Spleen (tissue), 11 donors: ENCODE measurements at regions not wholly inside any gene's neighbourhood (a gene's known extent, or its start where the extent isn't known, plus 50 kb on each side); places are given as distances from the start of the nearest gene placed in this dataset.

Experiments
- DNase-seq: peaks from one replicate; pipeline ENCODE4 v3.0.0-alpha.2; 2020
- H3K27ac ChIP-seq, 8 donors: fragments of 200-600 bp; sonication (generic) in 7 of 8; 1 replicate in 4 of 8; 2 replicates in 4 of 8; pipeline versions ENCODE4 v1.5.0 to v1.8.0; 2016 to 2021; ENCODE audit warnings: inconsistent platforms in 4 of 8, mild to moderate bottlenecking in 4 of 8, moderate library complexity in 1 of 8
- H3K27me3 ChIP-seq, 7 donors: fragments of 200-600 bp; sonication (generic) in 6 of 7; replicated peaks in 1 of 7; 1 replicate in 4 of 7; 2 replicates in 3 of 7; pipeline versions ENCODE4 v1.5.0 to v1.8.0; 2016 to 2021; ENCODE audit warnings: inconsistent platforms in 3 of 7, mild to moderate bottlenecking in 1 of 7
- H3K36me3 ChIP-seq, 6 donors: fragments of 200-600 bp; sonication (generic) in 5 of 6; 1 replicate in 4 of 6; 2 replicates in 2 of 6; pipeline versions ENCODE4 v1.5.0 to v1.8.0; 2016 to 2021; ENCODE audit warnings: inconsistent platforms in 2 of 6
- H3K4me1 ChIP-seq, 6 donors: fragments of 200-600 bp; sonication (generic) in 5 of 6; 1 replicate in 3 of 6; 2 replicates in 3 of 6; pipeline versions ENCODE4 v1.5.0 to v1.8.0; 2016 to 2021; ENCODE audit warnings: inconsistent platforms in 3 of 6
- H3K4me3 ChIP-seq, 8 donors: fragments of 200-600 bp; sonication (generic) in 7 of 8; 1 replicate in 4 of 8; 2 replicates in 4 of 8; pipeline versions ENCODE4 v1.5.0 to v1.8.0; 2016 to 2021; ENCODE audit warnings: inconsistent platforms in 4 of 8, mild to moderate bottlenecking in 4 of 8, moderate library complexity in 2 of 8
- H3K9me3 ChIP-seq, 8 donors: fragments of 200-600 bp; sonication (generic) in 7 of 8; 1 replicate in 4 of 8; 2 replicates in 4 of 8; pipeline versions ENCODE4 v1.5.0 to v1.8.0; 2016 to 2021; ENCODE audit warnings: inconsistent platforms in 4 of 8
- POLR2A ChIP-seq, 3 donors: fragments of 450-650 bp; IDR thresholded peaks; one replicate each; pipeline ENCODE4 v1.5.1; 2017; ENCODE audit warnings: antibody characterized with exemption in 3 of 3, mild to moderate bottlenecking in 1 of 3
- POLR2AphosphoS5 ChIP-seq, 3 donors: sonication (generic); formaldehyde crosslinking; IDR thresholded peaks; one replicate each; pipeline ENCODE4 v1.5.1; 2017; ENCODE audit warnings: antibody characterized with exemption in 3 of 3
- WGBS, 5 donors: extraction: QIAGEN DNeasy Blood & Tissue Kit in 3 of 5; methylation state at CpG; one replicate each; pipeline versions ENCODE4 v1.1.5 to v1.1.7; 2013 to 2018; 5-methylcytosine and 5-hydroxymethylcytosine counted together
- intact Hi-C: fragments of 100-400 bp; cut with DNase I; formaldehyde crosslinking; loops from one replicate; pipeline ENCODE4 v1.15.0; 2023; ENCODE audit warnings: low total_unique reads
- TF ChIP-seq, protein P1 (sequence below), 11 experiments: fragments of 200-600 bp in 7 of 11; fragments of 450-650 bp in 4 of 11; sonication (generic) in 4 of 11; IDR thresholded peaks in 8 of 11; conservative IDR thresholded peaks in 3 of 11; 1 replicate in 7 of 11; 2 replicates in 4 of 11; pipeline versions ENCODE4 v1.4.0 to v1.8.0; 2016 to 2021; ENCODE audit warnings: antibody characterized with exemption in 11 of 11, inconsistent platforms in 4 of 11, mild to moderate bottlenecking in 1 of 11
- donor health status: healthy with polysubstance abuse.
- donor health status: DM: no; HTN: no; CAD: no; lungs with moderate emphysema.
- donor health status: DM: no; HTN: no; CAD: no.
- donor health status: Bipolar disorder and iron deficiency.
- donor health status: healthy.
- donor health status: DM: no; HTN: no; CAD: no.
- donor health status: DM: yes; HTN: yes; CAD: no.

GRCh38 chr1:10852486-10852885, 56.0 kb upstream of the CASZ1 start:
- DNase-seq = no peak
- TF ChIP-seq POLR2AphosphoS5 (IDR thresholded peaks at IDR 0.05) (no peak), POLR2A (IDR thresholded peaks at IDR 0.05) (no peak)
- TF ChIP-seq, protein P1, sequence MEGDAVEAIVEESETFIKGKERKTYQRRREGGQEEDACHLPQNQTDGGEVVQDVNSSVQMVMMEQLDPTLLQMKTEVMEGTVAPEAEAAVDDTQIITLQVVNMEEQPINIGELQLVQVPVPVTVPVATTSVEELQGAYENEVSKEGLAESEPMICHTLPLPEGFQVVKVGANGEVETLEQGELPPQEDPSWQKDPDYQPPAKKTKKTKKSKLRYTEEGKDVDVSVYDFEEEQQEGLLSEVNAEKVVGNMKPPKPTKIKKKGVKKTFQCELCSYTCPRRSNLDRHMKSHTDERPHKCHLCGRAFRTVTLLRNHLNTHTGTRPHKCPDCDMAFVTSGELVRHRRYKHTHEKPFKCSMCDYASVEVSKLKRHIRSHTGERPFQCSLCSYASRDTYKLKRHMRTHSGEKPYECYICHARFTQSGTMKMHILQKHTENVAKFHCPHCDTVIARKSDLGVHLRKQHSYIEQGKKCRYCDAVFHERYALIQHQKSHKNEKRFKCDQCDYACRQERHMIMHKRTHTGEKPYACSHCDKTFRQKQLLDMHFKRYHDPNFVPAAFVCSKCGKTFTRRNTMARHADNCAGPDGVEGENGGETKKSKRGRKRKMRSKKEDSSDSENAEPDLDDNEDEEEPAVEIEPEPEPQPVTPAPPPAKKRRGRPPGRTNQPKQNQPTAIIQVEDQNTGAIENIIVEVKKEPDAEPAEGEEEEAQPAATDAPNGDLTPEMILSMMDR (IDR thresholded peaks at IDR 0.05 in 8 of 11, conservative IDR thresholded peaks at IDR 0.05 in 3 of 11) = no peak
- WGBS, 5 donors = 54 to 82% (median 70%) methylated on average over 6 of the region's 6 CpGs
- Histone ChIP-seq H3K4me3 (no peak overlapping the region), H3K4me1 (no peaks in the 10 kb centered on the region), H3K36me3 (no peaks in the 10 kb centered on the region), H3K27ac (no peak overlapping the region), H3K27me3 (peaks cover 0 to 54% (median 0%) of the 10 kb centered on the region in 7 donors), H3K9me3 (peaks cover 0 to 4% (median 0%) of the 10 kb centered on the region in 8 donors)
- intact Hi-C loops = no loop called here

DNA sequence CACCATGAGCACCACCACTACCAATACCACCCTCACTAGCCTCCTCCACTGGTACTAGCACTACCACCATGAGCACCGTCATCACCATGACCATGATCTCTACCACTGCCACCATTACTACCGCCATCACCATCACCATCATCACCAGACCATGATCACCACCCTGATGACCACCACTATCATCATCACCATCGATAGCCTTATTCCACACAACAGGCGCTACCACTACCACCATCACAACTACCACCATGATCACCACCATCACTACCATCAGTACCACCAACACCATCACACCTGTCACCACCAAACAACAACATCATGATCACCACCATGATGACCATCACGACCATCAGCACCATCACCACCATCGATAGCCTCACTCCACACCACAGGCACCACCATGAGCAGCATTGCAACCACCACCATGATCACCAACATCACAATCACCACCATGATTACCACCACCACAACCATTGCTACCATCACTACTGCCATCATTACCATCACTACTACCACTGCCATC, 56.6 kb upstream of the CASZ1 start:
- Histone ChIP-seq H3K27me3 (peaks cover 0 to 56% (median 0%) of the 10 kb centered on the region in 7 donors), H3K4me1 (no peaks in the 10 kb centered on the region), H3K27ac (no peak overlapping the region), H3K9me3 (peaks cover 0 to 4% (median 0%) of the 10 kb centered on the region in 8 donors), H3K4me3 (no peak overlapping the region), H3K36me3 (no peaks in the 10 kb centered on the region)
- intact Hi-C loops = no loop called here
- DNase-seq = no peak
- WGBS, 5 donors = 79 to 89% (median 87%) methylated on average over 6 of the region's 6 CpGs
- TF ChIP-seq POLR2AphosphoS5 (IDR thresholded peaks at IDR 0.05) = no peak
- TF ChIP-seq POLR2A (IDR thresholded peaks at IDR 0.05) = no peak
- TF ChIP-seq, protein P1 (IDR thresholded peaks at IDR 0.05 in 8 of 11, conservative IDR thresholded peaks at IDR 0.05 in 3 of 11) = no peak

DNA sequence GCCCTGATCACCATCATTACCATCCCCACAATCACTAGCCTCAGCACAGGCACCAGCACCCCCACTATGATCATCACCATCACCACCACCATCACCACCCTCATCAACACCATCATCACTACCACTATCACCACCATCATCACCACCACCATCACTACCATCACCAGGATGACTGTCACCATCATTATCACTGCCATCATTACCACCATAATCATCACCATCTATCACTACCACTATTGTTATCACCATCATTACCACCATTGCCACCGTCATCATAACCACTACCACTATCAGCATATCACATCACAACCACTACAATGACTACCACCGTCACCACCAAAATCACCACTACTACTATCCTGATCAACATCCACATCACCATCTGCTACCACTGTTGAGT, 57.3 kb upstream of the CASZ1 start:
- no peak overlapping the region for H3K4me3 ChIP-seq
- H3K27ac ChIP-seq = no peak overlapping the region
- TF ChIP-seq, protein P1 (IDR thresholded peaks at IDR 0.05 in 8 of 11, conservative IDR thresholded peaks at IDR 0.05 in 3 of 11) = no peak
- TF ChIP-seq POLR2A (IDR thresholded peaks at IDR 0.05) (no peak), POLR2AphosphoS5 (IDR thresholded peaks at IDR 0.05) (no peak)
- peaks cover 0 to 56% (median 0%) of the 10 kb centered on the region in 7 donors for H3K27me3 ChIP-seq
- intact Hi-C loops = no loop called here
- H3K4me1 ChIP-seq = no peaks in the 10 kb centered on the region
- no peaks in the 10 kb centered on the region for H3K36me3 ChIP-seq
- no peak for DNase-seq
- WGBS, 5 donors = 89 to 96% (median 95%) methylated on average over 2 of the region's 2 CpGs
- peaks cover 0 to 4% (median 0%) of the 10 kb centered on the region in 8 donors for H3K9me3 ChIP-seq

GRCh38 chr1:10854856-10855459, 58.5 kb upstream of the CASZ1 start:
- Histone ChIP-seq H3K27ac (no peak overlapping the region), H3K36me3 (no peaks in the 10 kb centered on the region), H3K9me3 (peaks cover 0 to 4% (median 0%) of the 10 kb centered on the region in 8 donors), H3K4me1 (no peaks in the 10 kb centered on the region), H3K27me3 (peaks cover 0 to 51% (median 0%) of the 10 kb centered on the region in 7 donors), H3K4me3 (no peak overlapping the region)
- no peak for DNase-seq
- 87 to 94% (median 88%) methylated on average over 10 of the region's 10 CpGs for WGBS, 5 donors
- TF ChIP-seq POLR2A (IDR thresholded peaks at IDR 0.05) (no peak), POLR2AphosphoS5 (IDR thresholded peaks at IDR 0.05) (no peak)
- TF ChIP-seq, protein P1 (IDR thresholded peaks at IDR 0.05 in 8 of 11, conservative IDR thresholded peaks at IDR 0.05 in 3 of 11) = no peak
- intact Hi-C loops = no loop called here
